ENCODE measurements at regions not wholly inside any gene's neighbourhood (a gene's known extent, or its start where the extent isn't known, plus 50 kb on each side); places are given as distances from the start of the nearest gene placed in this dataset.

GRCh38 chr19:57063070-57063469 lies 56.7 kb upstream of the USP29 start:
- TF ChIP-seq, protein P1, sequence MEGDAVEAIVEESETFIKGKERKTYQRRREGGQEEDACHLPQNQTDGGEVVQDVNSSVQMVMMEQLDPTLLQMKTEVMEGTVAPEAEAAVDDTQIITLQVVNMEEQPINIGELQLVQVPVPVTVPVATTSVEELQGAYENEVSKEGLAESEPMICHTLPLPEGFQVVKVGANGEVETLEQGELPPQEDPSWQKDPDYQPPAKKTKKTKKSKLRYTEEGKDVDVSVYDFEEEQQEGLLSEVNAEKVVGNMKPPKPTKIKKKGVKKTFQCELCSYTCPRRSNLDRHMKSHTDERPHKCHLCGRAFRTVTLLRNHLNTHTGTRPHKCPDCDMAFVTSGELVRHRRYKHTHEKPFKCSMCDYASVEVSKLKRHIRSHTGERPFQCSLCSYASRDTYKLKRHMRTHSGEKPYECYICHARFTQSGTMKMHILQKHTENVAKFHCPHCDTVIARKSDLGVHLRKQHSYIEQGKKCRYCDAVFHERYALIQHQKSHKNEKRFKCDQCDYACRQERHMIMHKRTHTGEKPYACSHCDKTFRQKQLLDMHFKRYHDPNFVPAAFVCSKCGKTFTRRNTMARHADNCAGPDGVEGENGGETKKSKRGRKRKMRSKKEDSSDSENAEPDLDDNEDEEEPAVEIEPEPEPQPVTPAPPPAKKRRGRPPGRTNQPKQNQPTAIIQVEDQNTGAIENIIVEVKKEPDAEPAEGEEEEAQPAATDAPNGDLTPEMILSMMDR (IDR thresholded peaks at IDR 0.05), result no peak
- H3K4me1 ChIP-seq, result no peaks in the 10 kb centered on the region
- no peaks in the 10 kb centered on the region for H3K27me3 ChIP-seq
- no peaks in the 10 kb centered on the region for H3K9me3 ChIP-seq
- H3K36me3 ChIP-seq, result no peaks in the 10 kb centered on the region
- no peak for DNase-seq (ENCODE audit: low spot score in 2 of 2)
- H3K27ac ChIP-seq, result no peak overlapping the region
- intact Hi-C loops (cut with DNase I), result no loop called here
- H3K4me3 ChIP-seq, result no peak overlapping the region

GRCh38 chr19:57067440-57067839 lies 52.3 kb upstream of the USP29 start:
- H3K27me3 ChIP-seq, result no peaks in the 10 kb centered on the region
- intact Hi-C loops (cut with DNase I), result no loop called here
- H3K36me3 ChIP-seq, result no peaks in the 10 kb centered on the region
- no peak for DNase-seq (ENCODE audit: low spot score in 2 of 2)
- H3K9me3 ChIP-seq, result no peaks in the 10 kb centered on the region
- no peak overlapping the region for H3K4me3 ChIP-seq
- no peaks in the 10 kb centered on the region for H3K4me1 ChIP-seq
- H3K27ac ChIP-seq, result no peak overlapping the region
- TF ChIP-seq, protein P1 (IDR thresholded peaks at IDR 0.05), result no peak

- intact Hi-C loops (cut with DNase I), result no loop called here
- H3K4me1 ChIP-seq, result no peaks in the 10 kb centered on the region
- no peak overlapping the region for H3K27ac ChIP-seq
- no peak overlapping the region for H3K4me3 ChIP-seq
- H3K9me3 ChIP-seq, result no peaks in the 10 kb centered on the region
- DNase-seq (ENCODE audit: low spot score in 2 of 2), result no peak
- TF ChIP-seq, protein P1 (IDR thresholded peaks at IDR 0.05), result no peak
- no peaks in the 10 kb centered on the region for H3K27me3 ChIP-seq
- no peaks in the 10 kb centered on the region for H3K36me3 ChIP-seq
Measured at GRCh38 chr19:57068311-57068710, 51.5 kb upstream of the USP29 start.

DNA sequence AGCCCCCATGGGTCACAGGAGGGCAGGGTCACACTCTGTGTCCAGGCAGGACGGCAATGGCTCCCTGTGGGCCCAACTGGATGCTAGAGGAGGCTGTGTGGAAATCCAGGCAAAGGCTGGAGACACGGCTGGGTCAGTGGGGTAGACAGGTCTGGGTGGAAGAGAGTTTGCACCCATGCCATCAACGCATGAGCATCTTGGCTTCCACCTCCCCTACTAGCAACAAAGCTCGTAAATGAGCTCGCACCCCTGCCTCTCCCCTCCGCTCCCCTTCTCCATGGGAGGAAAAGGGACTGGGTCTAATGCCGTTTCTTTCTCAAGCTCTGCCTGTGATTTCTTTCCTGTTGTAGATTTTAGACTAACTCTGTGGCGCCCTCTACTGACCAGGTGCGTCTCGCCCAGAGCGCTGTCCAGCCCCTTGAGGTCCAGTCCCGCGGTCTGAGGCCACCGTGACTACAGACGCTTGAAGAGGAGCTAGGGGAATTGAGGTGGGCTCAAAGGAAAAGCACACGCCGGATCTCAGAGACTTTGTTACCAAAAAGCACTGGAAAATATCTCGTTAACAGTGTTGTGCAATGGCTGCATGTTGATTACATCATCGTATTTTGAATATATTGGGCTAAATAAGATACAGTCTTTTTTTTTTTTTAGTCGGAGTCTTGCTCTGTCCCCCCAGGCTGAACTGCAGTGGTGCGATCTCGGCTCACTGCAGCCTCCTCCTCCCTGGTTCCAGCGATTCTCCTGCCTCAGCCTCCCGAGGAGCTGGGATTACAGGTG lies 50.7 kb upstream of the USP29 start:
- Histone ChIP-seq H3K27ac (no peak overlapping the region), H3K27me3 (no peaks in the 10 kb centered on the region), H3K9me3 (no peaks in the 10 kb centered on the region), H3K4me3 (no peak overlapping the region), H3K36me3 (no peaks in the 10 kb centered on the region), H3K4me1 (no peaks in the 10 kb centered on the region)
- intact Hi-C loops (cut with DNase I), result no loop called here
- no peak for DNase-seq (ENCODE audit: low spot score in 2 of 2)
- TF ChIP-seq, protein P1 (IDR thresholded peaks at IDR 0.05), result no peak
